ENCODE measurements at regions not wholly inside any gene's neighbourhood (a gene's known extent, or its start where the extent isn't known, plus 50 kb on each side); places are given as distances from the start of the nearest gene placed in this dataset.

Small RNA genes in the stretch of these regions (small RNA-seq; reads per million reads assigned to genes)
- gene AC106712.1 = 0 reads per million in 3 experiments
- 0 to 1.2 (median 0) reads per million in 3 experiments for gene RF00019
